Sigmoid colon (tissue), 4 donors: ENCODE measurements at regions not wholly inside any gene's neighbourhood (a gene's known extent, or its start where the extent isn't known, plus 50 kb on each side); places are given as distances from the start of the nearest gene placed in this dataset.

Experiments used
- EP300 ChIP-seq, 4 donors: sonication (generic); formaldehyde crosslinking; IDR thresholded peaks; one replicate each; pipeline ENCODE4 v1.6.1; 2017; ENCODE audit warnings: antibody characterized with exemption in 4 of 4
- POLR2A ChIP-seq, 2 donors: fragments of 450-650 bp; IDR thresholded peaks; one replicate each; pipeline ENCODE4 v1.6.1; 2016; ENCODE audit warnings: antibody characterized with exemption in 2 of 2, mild to moderate bottlenecking in 2 of 2, moderate library complexity in 2 of 2
- POLR2AphosphoS5 ChIP-seq, 4 donors: sonication (generic); formaldehyde crosslinking; IDR thresholded peaks; one replicate each; pipeline ENCODE4 v1.6.1; 2017; ENCODE audit warnings: antibody characterized with exemption in 4 of 4
- TF ChIP-seq, protein P1 (sequence below), 4 experiments: fragments of 450-650 bp in 3 of 4; fragments of 200-600 bp in 1 of 4; IDR thresholded peaks; one replicate each; pipeline ENCODE4 v1.5.1; 2016 to 2019; ENCODE audit warnings: antibody characterized with exemption in 4 of 4, mild to moderate bottlenecking in 3 of 4, moderate library complexity in 2 of 4

- TF ChIP-seq, protein P1, sequence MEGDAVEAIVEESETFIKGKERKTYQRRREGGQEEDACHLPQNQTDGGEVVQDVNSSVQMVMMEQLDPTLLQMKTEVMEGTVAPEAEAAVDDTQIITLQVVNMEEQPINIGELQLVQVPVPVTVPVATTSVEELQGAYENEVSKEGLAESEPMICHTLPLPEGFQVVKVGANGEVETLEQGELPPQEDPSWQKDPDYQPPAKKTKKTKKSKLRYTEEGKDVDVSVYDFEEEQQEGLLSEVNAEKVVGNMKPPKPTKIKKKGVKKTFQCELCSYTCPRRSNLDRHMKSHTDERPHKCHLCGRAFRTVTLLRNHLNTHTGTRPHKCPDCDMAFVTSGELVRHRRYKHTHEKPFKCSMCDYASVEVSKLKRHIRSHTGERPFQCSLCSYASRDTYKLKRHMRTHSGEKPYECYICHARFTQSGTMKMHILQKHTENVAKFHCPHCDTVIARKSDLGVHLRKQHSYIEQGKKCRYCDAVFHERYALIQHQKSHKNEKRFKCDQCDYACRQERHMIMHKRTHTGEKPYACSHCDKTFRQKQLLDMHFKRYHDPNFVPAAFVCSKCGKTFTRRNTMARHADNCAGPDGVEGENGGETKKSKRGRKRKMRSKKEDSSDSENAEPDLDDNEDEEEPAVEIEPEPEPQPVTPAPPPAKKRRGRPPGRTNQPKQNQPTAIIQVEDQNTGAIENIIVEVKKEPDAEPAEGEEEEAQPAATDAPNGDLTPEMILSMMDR (IDR thresholded peaks at IDR 0.05): no peak
- TF ChIP-seq POLR2AphosphoS5 (IDR thresholded peaks at IDR 0.05) (no peak), POLR2A (IDR thresholded peaks at IDR 0.05) (no peak), EP300 (IDR thresholded peaks at IDR 0.05) (no peak)
These were observed 669.3 kb downstream of the MATN1 start for GRCh38 chr1:30054126-30054525.
